Transverse colon (tissue), 3 donors: ENCODE measurements at regions not wholly inside any gene's neighbourhood (a gene's known extent, or its start where the extent isn't known, plus 50 kb on each side); places are given as distances from the start of the nearest gene placed in this dataset.

Experiments
- CTCF ChIP-seq, 5 experiments: fragments of 200-600 bp in 3 of 5; fragments of 450-650 bp in 2 of 5; sonication (generic) in 3 of 5; IDR thresholded peaks; 1 replicate in 2 of 5; 2 replicates in 3 of 5; pipeline ENCODE4 v1.5.1; 2016 to 2017; ENCODE audit warnings: antibody characterized with exemption in 5 of 5, inconsistent platforms in 3 of 5, mild to moderate bottlenecking in 2 of 5, moderate library complexity in 1 of 5
- EP300 ChIP-seq: sonication (generic); formaldehyde crosslinking; IDR thresholded peaks from one replicate; pipeline ENCODE4 v1.6.1; 2017; ENCODE audit warnings: antibody characterized with exemption, low read depth

- TF ChIP-seq CTCF (IDR thresholded peaks at IDR 0.05) (no peak), EP300 (no peak)
Observed at GRCh38 chr10:42883993-42884983, 101.7 kb downstream of the BMS1 start.
